ENCODE measurements at regions not wholly inside any gene's neighbourhood (a gene's known extent, or its start where the extent isn't known, plus 50 kb on each side); places are given as distances from the start of the nearest gene placed in this dataset.
"Not testable (repeated sequence)": the region's sequence is repeated elsewhere in the genome, so short reads cannot be mapped to it uniquely, and the experiment has no call there.

- not testable (repeated sequence) for TF ChIP-seq CTCF, POLR2A (IDR thresholded peaks at IDR 0.05)
These were observed 101.5 kb downstream of the TRIM43 start for GRCh38 chr2:95693071-95693846.
